ENCODE measurements at regions not wholly inside any gene's neighbourhood (a gene's known extent, or its start where the extent isn't known, plus 50 kb on each side); places are given as distances from the start of the nearest gene placed in this dataset.

GRCh38 chr11:97254790-97255189, 865.0 kb downstream of the JRKL start:
- H3K27me3 Mint-ChIP-seq: no peaks in the 10 kb centered on the region
- H3K4me3 Mint-ChIP-seq: no peak overlapping the region
- H3K27ac Mint-ChIP-seq: no peak overlapping the region
- DNase-seq (no peak), ATAC-seq (no peak)
- peaks cover 0 to 8% of the 10 kb centered on the region in 2 donors for H3K9me3 Mint-ChIP-seq
- no peaks in the 10 kb centered on the region for H3K4me1 Mint-ChIP-seq

GRCh38 chr11:97259434-97259833, 869.6 kb downstream of the JRKL start:
- no peaks in the 10 kb centered on the region for H3K4me1 Mint-ChIP-seq

GRCh38 chr11:97259884-97260283, 870.1 kb downstream of the JRKL start:
- Mint-ChIP-seq H3K27me3 (no peaks in the 10 kb centered on the region), H3K27ac (no peak overlapping the region), H3K4me3 (no peak overlapping the region), H3K9me3 (peaks cover 0 to 9% of the 10 kb centered on the region in 2 donors), H3K4me1 (no peaks in the 10 kb centered on the region)
- DNase-seq (no peak), ATAC-seq (no peak)

More at GRCh38 chr11:97259434-97259833, 869.6 kb downstream of the JRKL start:
- H3K4me3 Mint-ChIP-seq: no peak overlapping the region
- peaks cover 0 to 9% of the 10 kb centered on the region in 2 donors for H3K9me3 Mint-ChIP-seq
- DNase-seq (no peak), ATAC-seq (no peak)
- H3K27me3 Mint-ChIP-seq: no peaks in the 10 kb centered on the region
- no peak overlapping the region for H3K27ac Mint-ChIP-seq

DNA sequence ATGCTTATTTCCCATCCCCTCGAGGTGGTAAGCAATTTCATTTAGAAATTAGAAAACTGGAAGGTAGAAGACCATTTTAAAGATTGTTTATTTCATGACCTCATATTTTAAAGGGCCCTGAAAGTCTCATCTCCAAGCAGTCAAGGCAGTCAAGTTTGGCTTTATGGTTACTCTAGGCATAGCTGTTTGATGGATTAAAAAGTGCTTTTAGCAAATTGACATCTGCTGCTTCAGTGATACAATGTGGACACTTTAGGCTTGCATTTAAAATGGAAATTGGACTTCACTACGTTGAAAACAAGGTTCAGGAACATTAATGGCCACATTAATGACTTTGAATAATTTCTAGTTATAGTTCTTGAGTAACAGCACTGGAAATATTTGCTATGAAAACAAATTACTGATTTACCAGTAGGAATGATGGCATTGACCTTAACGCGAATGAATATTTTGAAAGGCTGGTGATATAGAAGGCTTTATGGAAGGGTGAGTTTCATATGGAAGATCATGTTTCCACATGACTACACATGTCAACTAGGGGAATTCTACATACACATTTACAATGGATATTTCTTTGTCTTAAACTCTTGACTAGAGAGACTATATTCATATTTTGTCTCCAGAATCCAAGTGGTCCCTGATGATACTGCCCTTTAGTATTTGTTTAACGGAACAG, 873.5 kb downstream of the JRKL start:
- ATAC-seq (no peak), DNase-seq (no peak)
- Mint-ChIP-seq H3K4me1 (no peaks in the 10 kb centered on the region), H3K9me3 (peaks cover 4 to 9% of the 10 kb centered on the region in 2 donors), H3K27me3 (no peaks in the 10 kb centered on the region), H3K4me3 (no peak overlapping the region), H3K27ac (no peak overlapping the region)

DNA sequence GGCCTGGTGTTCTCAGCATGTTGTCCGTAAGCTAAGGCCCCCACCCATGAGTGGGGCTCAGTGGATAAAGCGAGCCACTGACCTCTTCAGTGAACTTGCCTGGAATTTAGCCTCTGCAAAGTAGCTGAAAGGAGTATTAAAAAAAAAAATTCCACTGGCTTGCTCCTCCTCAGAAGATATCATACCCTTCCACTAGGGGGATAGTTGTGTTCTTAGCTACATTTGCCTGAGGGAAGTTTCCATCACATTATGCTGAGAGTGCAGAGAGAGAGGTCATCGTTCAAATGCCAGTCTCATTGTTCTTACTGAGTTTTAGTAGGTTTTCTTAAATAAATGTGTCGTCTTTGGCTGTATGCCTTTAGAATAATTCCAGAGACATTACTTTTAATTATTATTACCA, 879.7 kb downstream of the JRKL start:
- peaks cover 6 to 22% of the 10 kb centered on the region in 2 donors for H3K9me3 Mint-ChIP-seq
- H3K27me3 Mint-ChIP-seq: no peaks in the 10 kb centered on the region
- no peak overlapping the region for H3K4me3 Mint-ChIP-seq
- no peaks in the 10 kb centered on the region for H3K4me1 Mint-ChIP-seq
- no peak for DNase-seq
- no peak overlapping the region for H3K27ac Mint-ChIP-seq
- no peak for ATAC-seq

- no peaks in the 10 kb centered on the region for H3K4me1 Mint-ChIP-seq
- DNase-seq: no peak
- H3K4me3 Mint-ChIP-seq: no peak overlapping the region
- H3K9me3 Mint-ChIP-seq: peaks cover 23 to 33% of the 10 kb centered on the region in 2 donors
- H3K27ac Mint-ChIP-seq: no peak overlapping the region
- no peak for ATAC-seq
- no peaks in the 10 kb centered on the region for H3K27me3 Mint-ChIP-seq
Measured at GRCh38 chr11:97279341-97279740, 889.5 kb downstream of the JRKL start.

DNA sequence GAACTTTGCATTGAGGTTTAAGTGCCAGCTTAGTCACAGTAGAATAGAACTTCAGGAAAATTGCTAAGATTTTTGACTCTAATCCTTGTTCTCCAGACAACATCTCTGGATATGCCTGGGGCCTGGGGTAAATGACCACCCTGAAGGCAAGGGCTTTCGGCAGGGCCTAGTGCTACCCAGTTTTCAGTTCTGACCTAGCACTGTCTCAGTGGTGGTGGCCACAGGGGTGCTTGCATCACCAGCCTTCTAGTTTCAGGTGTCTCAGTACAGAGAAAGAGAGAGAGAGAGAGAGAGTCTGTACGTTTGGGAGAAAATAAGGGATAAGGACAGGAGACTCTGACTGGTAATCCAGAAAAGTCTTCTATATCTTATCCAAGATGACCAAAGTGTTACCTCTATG, 890.5 kb downstream of the JRKL start:
- Mint-ChIP-seq H3K27me3 (no peaks in the 10 kb centered on the region), H3K27ac (no peak overlapping the region), H3K4me1 (no peaks in the 10 kb centered on the region), H3K9me3 (peaks cover 14 to 26% of the 10 kb centered on the region in 2 donors), H3K4me3 (no peak overlapping the region)
- no peak for DNase-seq
- ATAC-seq: no peak

DNA sequence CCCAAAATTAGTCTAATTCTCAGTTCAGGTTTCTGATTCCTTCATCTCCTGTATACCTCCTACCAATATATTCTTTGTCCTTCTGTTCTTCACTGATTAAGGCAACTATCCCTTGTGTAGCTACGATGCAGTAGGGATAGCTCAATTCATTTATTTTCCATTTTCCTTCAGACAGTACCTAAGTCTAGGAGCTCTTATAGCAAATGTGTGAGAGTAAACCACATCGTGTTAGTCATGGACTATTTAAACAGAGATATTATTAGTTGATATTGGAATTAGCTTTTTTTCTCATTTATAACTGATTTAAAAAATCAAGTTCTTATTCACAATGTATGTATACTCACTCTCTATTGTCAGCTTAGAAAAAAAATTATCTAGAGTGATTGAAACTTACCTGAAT, 900.0 kb downstream of the JRKL start:
- Mint-ChIP-seq H3K27me3 (no peaks in the 10 kb centered on the region), H3K9me3 (no peaks in the 10 kb centered on the region), H3K4me3 (no peak overlapping the region), H3K27ac (no peak overlapping the region), H3K4me1 (no peaks in the 10 kb centered on the region)
- ATAC-seq (no peak), DNase-seq (no peak)

DNA sequence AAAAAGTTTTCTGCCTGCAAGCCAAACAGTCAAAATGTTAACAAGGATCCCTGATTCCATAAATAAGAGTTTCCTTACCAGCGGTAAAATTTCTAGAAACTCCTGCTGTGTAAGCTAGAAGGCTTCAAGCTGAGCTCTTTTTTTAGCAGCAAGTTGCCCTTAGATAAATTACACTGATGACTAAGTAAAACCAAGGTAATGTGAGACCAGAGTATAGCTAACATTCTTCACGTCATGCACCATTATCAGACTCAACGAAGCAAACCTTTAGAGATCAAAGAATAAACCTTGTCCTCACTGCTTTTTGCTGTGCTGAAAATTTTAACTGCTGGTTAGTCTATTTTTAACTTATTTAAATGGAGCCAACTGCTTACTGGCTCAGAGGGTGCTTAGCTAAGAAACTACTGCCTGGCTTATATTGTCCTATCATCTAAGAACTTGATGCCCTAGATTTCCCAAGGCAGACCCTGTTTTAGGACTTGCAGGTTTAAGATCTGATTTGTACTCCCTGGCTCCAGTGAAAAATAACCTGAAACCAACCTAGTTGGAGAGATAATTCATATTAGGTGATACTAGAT, 900.7 kb downstream of the JRKL start:
- Mint-ChIP-seq H3K27me3 (no peaks in the 10 kb centered on the region), H3K4me1 (no peaks in the 10 kb centered on the region), H3K27ac (no peak overlapping the region), H3K9me3 (no peaks in the 10 kb centered on the region), H3K4me3 (no peak overlapping the region)
- no peak for DNase-seq
- ATAC-seq: no peak

- no peak for DNase-seq
- Mint-ChIP-seq H3K4me1 (no peaks in the 10 kb centered on the region), H3K4me3 (no peak overlapping the region), H3K27ac (no peak overlapping the region), H3K27me3 (no peaks in the 10 kb centered on the region), H3K9me3 (no peaks in the 10 kb centered on the region)
- no peak for ATAC-seq
Measured at GRCh38 chr11:97296301-97296700, 906.5 kb downstream of the JRKL start.

DNA sequence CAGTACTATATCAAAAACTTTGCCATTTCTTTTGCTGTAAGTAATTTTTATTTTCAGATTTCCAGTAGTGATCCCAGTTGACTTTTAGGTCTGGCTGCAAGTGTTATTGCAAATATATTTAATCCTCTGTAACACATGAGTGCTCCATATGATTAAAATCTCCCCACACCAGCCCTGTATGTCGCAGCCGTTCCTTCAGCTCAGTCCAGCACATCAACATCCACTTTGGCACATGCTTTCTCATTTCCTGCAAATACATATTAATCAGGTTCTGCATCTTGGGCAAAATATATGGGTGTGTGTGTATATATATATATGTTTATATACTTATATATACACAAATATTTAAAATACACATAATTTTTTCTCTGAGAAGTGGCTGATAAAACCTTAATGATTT, 919.5 kb downstream of the JRKL start:
- no peak overlapping the region for H3K27ac Mint-ChIP-seq

GRCh38 chr11:97325693-97326092, 935.9 kb downstream of the JRKL start:
- ATAC-seq (peak; percentile 18), DNase-seq (no peak)
- Mint-ChIP-seq H3K9me3 (peaks cover 12 to 38% of the 10 kb centered on the region in 2 donors), H3K27me3 (no peaks in the 10 kb centered on the region), H3K27ac (no peak overlapping the region), H3K4me1 (no peaks in the 10 kb centered on the region), H3K4me3 (no peak overlapping the region)

More for the DNA sequence above, 919.5 kb downstream of the JRKL start:
- no peaks in the 10 kb centered on the region for H3K27me3 Mint-ChIP-seq
- H3K9me3 Mint-ChIP-seq: peaks cover 7 to 16% of the 10 kb centered on the region in 2 donors
- DNase-seq (no peak), ATAC-seq (no peak)
- no peak overlapping the region for H3K4me3 Mint-ChIP-seq
- H3K4me1 Mint-ChIP-seq: no peaks in the 10 kb centered on the region

DNA sequence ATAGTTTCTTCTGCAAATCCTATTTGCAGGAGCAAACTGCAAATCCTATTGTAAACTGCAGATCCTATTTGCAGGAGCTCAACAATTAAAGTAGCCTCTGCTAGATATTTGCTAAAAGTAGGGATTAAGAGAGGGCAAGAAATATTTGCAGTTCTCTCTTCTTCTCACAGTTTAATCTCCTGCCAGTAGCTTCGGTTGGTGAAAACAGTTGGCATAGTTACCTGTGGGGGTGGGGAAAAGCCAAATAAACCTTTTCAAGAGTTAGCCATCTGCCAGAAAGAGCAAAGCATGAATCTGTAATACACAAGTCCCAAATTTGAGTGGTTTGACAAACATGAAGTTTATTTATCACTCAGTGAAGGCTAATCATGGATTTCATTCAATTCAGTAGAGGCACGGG, 942.5 kb downstream of the JRKL start:
- H3K27ac Mint-ChIP-seq: no peak overlapping the region
- H3K4me1 Mint-ChIP-seq: no peaks in the 10 kb centered on the region
- H3K27me3 Mint-ChIP-seq: no peaks in the 10 kb centered on the region
- DNase-seq: no peak
- H3K4me3 Mint-ChIP-seq: no peak overlapping the region
- peaks cover 4 to 21% of the 10 kb centered on the region in 2 donors for H3K9me3 Mint-ChIP-seq
- no peak for ATAC-seq

GRCh38 chr11:97336064-97336463, 946.3 kb downstream of the JRKL start:
- no peaks in the 10 kb centered on the region for H3K27me3 Mint-ChIP-seq
- no peak overlapping the region for H3K4me3 Mint-ChIP-seq
- no peaks in the 10 kb centered on the region for H3K4me1 Mint-ChIP-seq
- no peak for ATAC-seq
- peaks cover 4 to 21% of the 10 kb centered on the region in 2 donors for H3K9me3 Mint-ChIP-seq
- H3K27ac Mint-ChIP-seq: peak overlapping the region in 1 of 2 donors; percentile 24
- no peak for DNase-seq

GRCh38 chr11:97345032-97345431, 955.2 kb downstream of the JRKL start:
- no peak for DNase-seq
- H3K4me3 Mint-ChIP-seq: no peak overlapping the region
- no peak for ATAC-seq
- no peak overlapping the region for H3K27ac Mint-ChIP-seq
- H3K27me3 Mint-ChIP-seq: no peaks in the 10 kb centered on the region
- H3K4me1 Mint-ChIP-seq: no peaks in the 10 kb centered on the region
- H3K9me3 Mint-ChIP-seq: peaks cover 5 to 11% of the 10 kb centered on the region in 2 donors

DNA sequence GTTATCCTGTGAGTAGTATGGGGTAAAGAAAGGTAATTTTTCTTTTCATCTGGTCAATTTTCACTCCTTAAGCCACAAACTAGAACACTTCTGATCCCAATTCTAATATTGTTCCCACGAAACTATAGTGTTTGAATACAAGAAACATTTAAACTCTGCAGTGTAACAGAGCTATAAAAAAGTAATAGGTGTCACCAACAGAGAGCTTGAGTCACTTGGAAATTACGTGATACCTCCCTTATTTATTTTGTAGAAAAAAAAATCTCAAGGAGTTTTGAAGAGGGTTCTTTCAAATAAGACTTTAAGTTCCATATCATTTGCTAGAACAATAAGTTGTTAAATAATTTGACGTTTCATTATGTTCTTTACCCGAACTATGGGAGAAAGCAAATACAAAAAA, 959.4 kb downstream of the JRKL start:
- ATAC-seq (no peak), DNase-seq (no peak)
- Mint-ChIP-seq H3K9me3 (peaks cover 11 to 12% of the 10 kb centered on the region in 2 donors), H3K4me3 (no peak overlapping the region), H3K27ac (no peak overlapping the region), H3K27me3 (no peaks in the 10 kb centered on the region), H3K4me1 (no peaks in the 10 kb centered on the region)

DNA sequence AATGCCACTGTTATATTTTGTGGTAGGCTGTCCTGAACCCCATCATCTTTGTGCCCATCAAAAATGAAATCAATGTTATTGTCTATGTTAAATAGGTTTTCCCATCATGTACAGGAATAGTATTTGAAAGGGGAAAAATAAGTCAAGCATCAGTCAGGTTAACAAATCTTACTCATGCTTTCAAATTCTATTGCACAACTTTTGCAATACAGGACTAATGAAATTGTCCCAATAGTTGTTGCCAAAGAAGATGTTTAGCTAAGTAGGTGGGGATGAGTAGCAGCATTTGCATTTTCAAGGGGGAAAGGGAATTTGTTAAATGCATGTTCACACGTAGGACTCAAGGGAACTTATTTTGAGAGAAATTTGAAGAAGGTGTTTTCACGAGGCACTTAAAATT, 962.1 kb downstream of the JRKL start:
- H3K27me3 Mint-ChIP-seq: no peaks in the 10 kb centered on the region
- H3K4me3 Mint-ChIP-seq: no peak overlapping the region
- peaks cover under 1 to 7% of the 10 kb centered on the region in 2 donors for H3K9me3 Mint-ChIP-seq
- no peak overlapping the region for H3K27ac Mint-ChIP-seq
- ATAC-seq (no peak), DNase-seq (no peak)
- no peaks in the 10 kb centered on the region for H3K4me1 Mint-ChIP-seq

Measured in stimulated activated naive CD8-positive, alpha-beta T cell treated with anti-CD3 and anti-CD28 coated beads, Interleukin-15, amount 100 ng/mL, for 72 hours (primary cell).